GM12865 (cell line): ENCODE measurements at regions not wholly inside any gene's neighbourhood (a gene's known extent, or its start where the extent isn't known, plus 50 kb on each side); places are given as distances from the start of the nearest gene placed in this dataset.

ENCODE experiments used
- DNase-seq: peaks from one replicate; pipeline ENCODE4 v3.0.0; 2010; ENCODE audit warnings: low read depth
- H3K4me3 ChIP-seq: 2 replicates; pipeline ENCODE4 v1.5.1; 2011; ENCODE audit warnings: mild to moderate bottlenecking, low read depth, low read length, control low read depth
- CTCF ChIP-seq: IDR thresholded peaks from 2 replicates; pipeline ENCODE4 v1.5.1; 2011; ENCODE audit warnings: low read length, control low read depth, low read depth, inconsistent platforms; ENCODE audit not compliant: insufficient read depth; ENCODE audit errors: missing control alignments

DNA sequence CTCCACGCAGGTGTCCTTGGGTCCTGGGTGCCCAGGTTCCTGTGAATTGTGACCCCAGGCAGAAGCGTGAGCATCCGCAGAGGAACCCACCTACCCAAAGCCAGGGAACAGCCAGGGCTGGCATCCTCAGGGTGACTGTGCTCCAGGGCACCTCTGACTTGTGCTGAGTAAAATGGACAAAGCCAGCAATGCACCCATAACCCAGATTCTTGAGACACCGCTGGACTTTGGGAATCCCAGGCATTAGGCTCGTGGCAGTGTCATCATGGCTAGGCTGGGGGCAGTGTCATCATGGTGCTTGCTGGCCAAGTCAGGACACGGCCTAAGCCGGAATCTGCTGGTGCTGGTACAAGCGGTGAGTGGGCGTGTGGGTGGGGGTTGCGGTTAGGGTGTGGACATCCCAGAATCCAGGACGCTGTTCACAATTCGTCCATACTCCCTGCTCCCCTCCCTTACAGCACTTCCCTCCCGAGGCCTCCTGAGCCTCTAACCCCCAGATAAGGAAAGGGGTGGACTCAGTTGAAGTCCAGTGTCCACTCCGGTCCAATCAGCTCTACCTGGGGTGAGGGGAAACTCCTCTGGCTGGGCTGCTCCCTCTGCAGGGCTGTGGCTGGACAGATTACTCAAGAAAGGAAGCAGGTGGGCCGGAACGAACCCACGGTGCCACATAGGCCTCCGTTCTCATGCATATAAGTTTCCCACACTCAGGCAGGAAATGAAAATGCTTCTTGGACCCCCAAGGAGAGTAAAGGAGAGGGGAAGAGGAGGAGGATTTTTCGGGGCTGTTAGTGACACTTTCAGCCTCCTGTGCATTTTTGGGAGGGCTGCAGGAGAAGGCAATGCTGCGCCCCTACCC lies 138.9 kb downstream of the SEC14L1 start:
- no peak for TF ChIP-seq CTCF
- no peak overlapping the region for H3K4me3 ChIP-seq
- peak; percentile 45 for DNase-seq

GRCh38 chr17:77280304-77281121 lies 139.7 kb downstream of the SEC14L1 start:
- no peak overlapping the region; the same call in 1 of the 2 replicates for H3K4me3 ChIP-seq
- DNase-seq: no peak
- no peak for TF ChIP-seq CTCF

- peak; percentile 47 for TF ChIP-seq CTCF
- peak; percentile 79 for DNase-seq
- peak overlapping the region; percentile 92 for H3K4me3 ChIP-seq
Observed at GRCh38 chr17:77281122-77281903, 140.5 kb downstream of the SEC14L1 start.

- no peak for TF ChIP-seq CTCF
- H3K4me3 ChIP-seq: peak overlapping the region; percentile 92
Observed at GRCh38 chr17:77281904-77282367, 141.2 kb downstream of the SEC14L1 start.

DNA sequence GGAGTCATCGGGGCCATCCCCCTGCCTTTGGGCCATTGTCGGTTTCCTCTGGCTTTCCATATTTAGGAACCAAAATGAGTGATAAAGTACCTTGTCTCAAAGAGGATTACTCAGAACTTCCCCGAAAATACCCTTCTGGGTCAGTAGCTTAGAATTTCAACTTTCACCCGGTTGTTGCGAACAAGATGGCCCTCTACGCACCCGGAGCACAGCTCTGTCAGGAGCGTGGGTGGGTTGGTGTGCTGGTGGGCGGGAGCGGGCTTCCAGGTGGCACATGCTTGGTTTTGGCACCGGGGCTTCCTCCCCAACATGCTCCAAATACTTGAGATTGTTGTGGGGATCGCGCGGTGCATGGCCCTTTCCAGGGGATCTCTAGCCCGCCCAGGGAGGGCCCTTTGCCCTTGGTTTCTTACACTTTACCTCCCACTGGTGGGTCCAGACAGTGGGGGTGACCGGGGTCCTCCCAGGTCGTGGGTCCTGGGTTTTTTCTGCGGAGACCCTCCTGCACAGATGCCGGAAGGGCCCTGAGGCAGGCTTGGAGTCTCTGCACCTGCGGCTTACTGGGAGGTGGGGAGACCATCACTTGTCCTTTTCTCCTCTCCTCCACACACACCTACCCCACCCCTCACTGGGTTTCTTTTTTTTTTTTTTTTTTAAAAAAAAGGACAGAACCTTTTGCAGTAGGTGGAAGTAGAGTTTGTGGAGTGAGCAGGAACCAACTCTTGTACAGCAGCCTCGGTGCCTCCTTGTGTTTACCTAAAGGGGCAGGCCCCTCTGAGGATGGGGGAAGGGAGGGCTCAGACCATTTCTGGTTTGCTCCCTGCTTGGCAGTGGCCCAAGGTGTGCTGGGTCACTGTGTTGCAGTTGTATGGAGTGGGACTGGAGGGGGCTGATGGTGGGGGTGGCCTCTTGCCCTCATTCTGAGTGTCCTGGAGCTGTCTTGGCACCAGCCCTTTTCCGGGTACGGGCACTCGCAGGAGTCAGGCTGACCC lies 142.1 kb downstream of the SEC14L1 start:
- DNase-seq: peak; percentile 68
- peak overlapping the region; percentile 92 for H3K4me3 ChIP-seq
- TF ChIP-seq CTCF: no peak

More at GRCh38 chr17:77281904-77282367, 141.2 kb downstream of the SEC14L1 start:
- peak; percentile 73 for DNase-seq
